Activated CD4-positive, alpha-beta T cell treated with anti-CD3 and anti-CD28 coated beads, Interleukin-2, amount 10 ng/mL, durations not matched to agents 24 days and 14 days (primary cell): ENCODE measurements at regions not wholly inside any gene's neighbourhood (a gene's known extent, or its start where the extent isn't known, plus 50 kb on each side); places are given as distances from the start of the nearest gene placed in this dataset.

ENCODE experiments used
- DNase-seq: peaks from one replicate; pipeline ENCODE4 v3.0.0; 2022
- H3K27ac Mint-ChIP-seq: one replicate; pipeline ENCODE4 v1.8.0; 2022; ENCODE audit warnings: mild to moderate bottlenecking, mixed read lengths
- H3K27me3 Mint-ChIP-seq: one replicate; pipeline ENCODE4 v1.8.0; 2022; ENCODE audit warnings: mixed read lengths
- H3K36me3 Mint-ChIP-seq: one replicate; pipeline ENCODE4 v1.8.0; 2022; ENCODE audit warnings: low read depth, mild to moderate bottlenecking, mixed read lengths
- H3K4me1 Mint-ChIP-seq: one replicate; pipeline ENCODE4 v1.8.0; 2021; ENCODE audit warnings: mixed read lengths
- H3K4me3 Mint-ChIP-seq: one replicate; pipeline ENCODE4 v1.8.0; 2022; ENCODE audit warnings: mild to moderate bottlenecking, moderate library complexity, mixed read lengths
- H3K9me3 Mint-ChIP-seq: one replicate; pipeline ENCODE4 v1.8.0; 2021; ENCODE audit warnings: mixed read lengths
- intact Hi-C: fragments of 100-400 bp; cut with micrococcal nuclease; formaldehyde crosslinking; loops from one replicate; pipeline ENCODE4 v1.15.1; 2023

DNA sequence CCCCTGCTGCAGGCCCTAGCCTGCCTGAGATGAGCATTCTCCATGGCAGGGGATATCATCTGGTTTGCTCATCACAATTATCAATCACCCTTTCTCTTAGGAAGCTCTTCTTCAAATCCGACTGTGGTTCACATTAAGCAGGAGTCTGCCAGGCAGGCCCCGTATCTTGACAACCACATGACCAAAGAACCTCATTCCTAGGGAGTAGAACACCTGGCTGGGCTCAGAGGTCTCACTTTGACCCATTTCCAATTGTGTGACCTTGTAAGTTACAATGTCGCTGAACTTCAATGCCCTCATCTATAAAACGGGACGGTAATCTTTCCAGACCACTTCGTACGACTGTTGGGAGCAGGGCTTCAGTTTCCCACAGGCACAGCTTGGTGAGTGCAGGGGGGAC is 156.4 kb upstream of the PCBD1 start:
- intact Hi-C loops = no loop called here
- Mint-ChIP-seq H3K27ac (no peak overlapping the region), H3K9me3 (no peaks in the 10 kb centered on the region), H3K36me3 (no peaks in the 10 kb centered on the region), H3K27me3 (no peaks in the 10 kb centered on the region), H3K4me3 (no peak overlapping the region), H3K4me1 (no peaks in the 10 kb centered on the region)
- no peak for DNase-seq

DNA sequence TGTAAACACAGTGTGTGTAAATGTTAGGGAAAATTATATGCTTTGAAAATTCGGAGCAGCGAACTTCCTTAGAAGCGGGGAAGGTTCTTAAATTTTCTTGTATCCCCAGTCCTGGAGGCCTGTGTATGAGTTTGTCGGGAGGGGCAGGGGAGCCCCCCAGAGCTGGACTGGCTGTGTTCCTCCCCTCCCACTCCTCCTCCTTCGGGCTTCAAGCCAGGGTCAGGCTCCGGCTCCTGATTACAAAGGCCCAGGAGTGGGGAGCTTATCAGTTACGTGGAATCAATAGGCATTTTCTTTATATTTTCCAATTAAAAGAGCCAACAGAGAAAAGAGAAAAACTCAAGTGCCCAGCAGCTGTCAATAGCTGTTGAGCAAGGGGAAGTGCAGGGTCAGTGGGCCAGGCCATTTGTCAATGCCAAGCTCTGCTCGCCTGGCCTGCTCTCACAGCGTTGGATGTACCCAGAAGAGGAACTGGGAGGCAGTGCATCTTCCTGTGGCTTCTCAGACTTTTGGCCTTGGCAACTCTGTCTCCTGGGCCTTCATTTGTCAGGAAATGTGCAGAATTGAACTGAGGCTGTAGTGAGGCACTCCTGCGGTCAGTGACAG is 156.9 kb upstream of the PCBD1 start:
- no peaks in the 10 kb centered on the region for H3K36me3 Mint-ChIP-seq
- no peaks in the 10 kb centered on the region for H3K27me3 Mint-ChIP-seq
- H3K9me3 Mint-ChIP-seq = no peaks in the 10 kb centered on the region
- DNase-seq = no peak
- no peaks in the 10 kb centered on the region for H3K4me1 Mint-ChIP-seq
- intact Hi-C loops = no loop called here
- H3K4me3 Mint-ChIP-seq = no peak overlapping the region
- no peak overlapping the region for H3K27ac Mint-ChIP-seq

DNA sequence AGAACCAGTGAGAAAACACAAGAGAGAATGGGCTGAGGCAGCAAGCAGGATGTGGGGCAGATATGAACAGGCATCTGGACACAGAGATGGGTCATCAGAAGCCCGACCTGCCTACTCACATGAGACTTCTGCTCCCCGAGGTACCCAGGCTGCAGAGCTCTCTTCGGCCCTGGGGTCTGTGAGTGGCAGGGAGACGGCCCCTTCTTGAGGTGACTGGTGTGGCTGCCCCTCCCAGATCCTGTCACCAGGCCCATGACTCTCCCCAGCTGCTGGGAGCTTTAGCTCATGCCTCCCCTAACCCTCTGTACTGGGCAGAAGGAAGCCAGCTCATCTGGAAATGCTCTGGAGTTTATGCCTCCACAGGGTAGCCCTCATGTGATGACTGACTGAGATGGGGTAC is 157.6 kb upstream of the PCBD1 start:
- intact Hi-C loops = no loop called here
- Mint-ChIP-seq H3K27me3 (no peaks in the 10 kb centered on the region), H3K4me3 (no peak overlapping the region), H3K9me3 (no peaks in the 10 kb centered on the region), H3K36me3 (no peaks in the 10 kb centered on the region), H3K4me1 (no peaks in the 10 kb centered on the region), H3K27ac (no peak overlapping the region)
- no peak for DNase-seq

DNA sequence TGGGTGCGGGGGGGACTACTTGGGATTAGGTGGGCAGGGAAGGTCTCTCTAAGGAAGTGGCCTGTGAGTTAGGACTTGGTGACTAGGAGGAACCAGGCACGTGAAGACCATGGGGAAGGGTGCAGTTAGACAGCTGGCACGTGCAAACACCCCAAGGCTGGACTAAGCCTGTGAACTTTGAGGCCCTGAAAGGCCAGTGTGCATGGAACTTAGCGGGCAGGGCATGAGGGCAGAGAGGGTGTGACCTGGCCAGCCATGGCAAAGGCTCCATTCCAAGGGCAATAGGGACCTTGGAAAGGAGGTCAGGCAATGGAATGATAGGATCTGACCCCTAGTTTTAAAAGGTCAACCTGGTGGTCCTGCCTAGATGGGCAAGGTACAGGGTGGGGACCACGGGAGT is 158.4 kb upstream of the PCBD1 start:
- Mint-ChIP-seq H3K4me3 (no peak overlapping the region), H3K36me3 (no peaks in the 10 kb centered on the region), H3K9me3 (no peaks in the 10 kb centered on the region), H3K27ac (no peak overlapping the region), H3K27me3 (no peaks in the 10 kb centered on the region), H3K4me1 (no peaks in the 10 kb centered on the region)
- DNase-seq = no peak
- intact Hi-C loops = no loop called here

- Mint-ChIP-seq H3K4me1 (no peaks in the 10 kb centered on the region), H3K27ac (no peak overlapping the region), H3K9me3 (no peaks in the 10 kb centered on the region), H3K4me3 (no peak overlapping the region), H3K27me3 (no peaks in the 10 kb centered on the region), H3K36me3 (no peaks in the 10 kb centered on the region)
- no peak for DNase-seq
- intact Hi-C loops = no loop called here
Measured at GRCh38 chr10:71048971-71049615, 160.7 kb upstream of the PCBD1 start.

DNA sequence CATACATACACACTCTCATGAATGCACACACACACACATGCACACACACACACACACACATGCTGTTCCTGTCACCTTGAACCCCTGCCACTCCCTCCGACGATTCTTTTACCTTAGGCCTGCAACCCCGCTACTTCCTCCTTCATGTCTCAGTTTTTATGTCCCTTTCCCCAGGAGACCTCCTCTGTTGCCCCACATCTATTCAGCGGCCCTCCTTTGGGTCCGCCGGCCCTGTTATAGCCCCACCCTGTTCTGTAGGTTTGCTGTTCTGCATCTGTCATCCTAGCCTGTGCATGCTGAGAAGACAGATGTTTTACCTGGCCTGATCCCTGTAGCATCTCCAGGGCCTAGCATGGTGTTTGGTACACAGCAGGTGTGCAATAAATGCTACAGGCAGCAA is 161.6 kb upstream of the PCBD1 start:
- no peak for DNase-seq
- Mint-ChIP-seq H3K27ac (no peak overlapping the region), H3K36me3 (no peaks in the 10 kb centered on the region), H3K27me3 (no peaks in the 10 kb centered on the region), H3K9me3 (no peaks in the 10 kb centered on the region), H3K4me3 (no peak overlapping the region), H3K4me1 (no peaks in the 10 kb centered on the region)
- intact Hi-C loops = no loop called here

GRCh38 chr10:71052076-71052660 is 160.2 kb upstream of the UNC5B start:
- Mint-ChIP-seq H3K4me3 (no peak overlapping the region), H3K9me3 (no peaks in the 10 kb centered on the region), H3K27ac (no peak overlapping the region), H3K36me3 (no peaks in the 10 kb centered on the region), H3K27me3 (peaks cover 2% of the 10 kb centered on the region), H3K4me1 (no peaks in the 10 kb centered on the region)
- DNase-seq = no peak
- intact Hi-C loops = no loop called here

- H3K36me3 Mint-ChIP-seq = no peaks in the 10 kb centered on the region
- H3K9me3 Mint-ChIP-seq = no peaks in the 10 kb centered on the region
- H3K4me1 Mint-ChIP-seq = no peaks in the 10 kb centered on the region
- H3K4me3 Mint-ChIP-seq = no peak overlapping the region
- intact Hi-C loops = no loop called here
- DNase-seq = no peak
- H3K27ac Mint-ChIP-seq = no peak overlapping the region
- H3K27me3 Mint-ChIP-seq = peaks cover 2% of the 10 kb centered on the region
Measured at GRCh38 chr10:71052708-71053107, 159.7 kb upstream of the UNC5B start.

- Mint-ChIP-seq H3K36me3 (no peaks in the 10 kb centered on the region), H3K4me1 (no peaks in the 10 kb centered on the region), H3K27ac (no peak overlapping the region), H3K4me3 (no peak overlapping the region), H3K9me3 (no peaks in the 10 kb centered on the region), H3K27me3 (peaks cover 2% of the 10 kb centered on the region)
- intact Hi-C loops = no loop called here
- DNase-seq = no peak
Measured at GRCh38 chr10:71053169-71053895, 159.0 kb upstream of the UNC5B start.

DNA sequence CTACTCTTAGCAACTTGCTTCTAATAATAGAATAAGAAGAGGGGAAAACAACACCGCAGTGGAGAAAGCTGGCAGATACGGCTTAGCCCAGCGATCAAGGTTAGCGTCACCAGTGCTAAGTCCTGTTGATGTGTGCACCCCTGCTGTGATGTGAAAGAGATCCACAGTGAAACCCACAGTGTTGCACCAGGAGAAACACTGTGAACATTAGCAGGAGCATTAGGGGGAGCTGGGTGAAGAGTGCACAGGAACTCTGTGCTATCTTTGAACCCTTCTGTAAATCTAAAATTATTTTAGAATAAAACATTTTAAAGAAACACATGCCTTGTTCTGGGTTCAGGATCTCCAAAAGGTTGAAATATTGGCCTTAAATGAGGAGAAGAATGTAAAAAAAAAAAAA is 154.1 kb upstream of the UNC5B start:
- Mint-ChIP-seq H3K27me3 (peaks cover 2% of the 10 kb centered on the region), H3K4me1 (no peaks in the 10 kb centered on the region), H3K9me3 (no peaks in the 10 kb centered on the region), H3K27ac (no peak overlapping the region), H3K36me3 (no peaks in the 10 kb centered on the region), H3K4me3 (no peak overlapping the region)
- DNase-seq = no peak
- intact Hi-C loops = no loop called here

- Mint-ChIP-seq H3K36me3 (no peaks in the 10 kb centered on the region), H3K9me3 (no peaks in the 10 kb centered on the region), H3K27me3 (peaks cover 2% of the 10 kb centered on the region), H3K4me3 (no peak overlapping the region), H3K27ac (no peak overlapping the region), H3K4me1 (no peaks in the 10 kb centered on the region)
- intact Hi-C loops = no loop called here
- DNase-seq = no peak
Measured at GRCh38 chr10:71059054-71059818, 153.1 kb upstream of the UNC5B start.

- H3K27ac Mint-ChIP-seq = no peak overlapping the region
- no peaks in the 10 kb centered on the region for H3K9me3 Mint-ChIP-seq
- peaks cover 2% of the 10 kb centered on the region for H3K27me3 Mint-ChIP-seq
- no peak for DNase-seq
- H3K4me1 Mint-ChIP-seq = no peaks in the 10 kb centered on the region
- H3K36me3 Mint-ChIP-seq = no peaks in the 10 kb centered on the region
- intact Hi-C loops = no loop called here
- H3K4me3 Mint-ChIP-seq = no peak overlapping the region
Measured at GRCh38 chr10:71059943-71060342, 152.4 kb upstream of the UNC5B start.

- intact Hi-C loops = no loop called here
Measured at GRCh38 chr10:71060476-71061426, 151.6 kb upstream of the UNC5B start.

More at GRCh38 chr10:71060476-71061426, 151.6 kb upstream of the UNC5B start:
- DNase-seq = no peak
- Mint-ChIP-seq H3K4me1 (no peaks in the 10 kb centered on the region), H3K36me3 (no peaks in the 10 kb centered on the region), H3K27ac (no peak overlapping the region), H3K27me3 (peaks cover 1% of the 10 kb centered on the region), H3K4me3 (no peak overlapping the region), H3K9me3 (no peaks in the 10 kb centered on the region)
